BJ (cell line): ENCODE measurements at regions not wholly inside any gene's neighbourhood (a gene's known extent, or its start where the extent isn't known, plus 50 kb on each side); places are given as distances from the start of the nearest gene placed in this dataset.

Experiments used
- CTCF ChIA-PET: fragments of 350-600 bp; formaldehyde crosslinking; extraction: SDS; loops from one replicate; lab custom pipeline; 2021; ENCODE audit warnings: antibody characterized with exemption, inconsistent platforms; lab: Yijun Ruan, JAX
- POLR2A ChIA-PET: fragments of 300-600 bp; sonication (Branson Sonifier 250); formaldehyde crosslinking; extraction: SDS; loops from one replicate; lab custom pipeline; 2021; ENCODE audit warnings: antibody characterized with exemption; lab: Charles Lee
- DNase-seq: peaks from one replicate; pipeline ENCODE4 v3.0.0-alpha.2; 2011; ENCODE audit warnings: low read depth
- H3K27me3 ChIP-seq: 2 replicates; pipeline ENCODE4 v1.6.0; 2011; ENCODE audit warnings: low read length; ENCODE audit not compliant: control insufficient read depth, insufficient read depth
- H3K36me3 ChIP-seq: 2 replicates; pipeline ENCODE4 v1.5.1; 2011; ENCODE audit warnings: low read length; ENCODE audit not compliant: control insufficient read depth, insufficient read depth
- H3K4me3 ChIP-seq: 2 replicates; pipeline ENCODE4 v1.5.1; 2011; ENCODE audit warnings: low read depth, mild to moderate bottlenecking, control low read depth, low read length
- CTCF ChIP-seq: IDR thresholded peaks from 2 replicates; pipeline ENCODE4 v1.5.1; 2011; ENCODE audit warnings: low read depth, mild to moderate bottlenecking, control low read depth, inconsistent platforms, low read length, moderate library complexity; ENCODE audit not compliant: insufficient read depth

- Histone ChIP-seq H3K27me3 (no peaks in the 10 kb centered on the region), H3K4me3 (no peak overlapping the region), H3K36me3 (no peaks in the 10 kb centered on the region)
- no peak for DNase-seq
- ChIA-PET CTCF (no interaction called here), POLR2A (no interaction called here)
- TF ChIP-seq CTCF = no peak
These were observed 346.3 kb upstream of the ADARB2 start for GRCh38 chr10:2083591-2083990.

- H3K27me3 ChIP-seq = no peaks in the 10 kb centered on the region
- ChIA-PET POLR2A (no interaction called here), CTCF (no interaction called here)
- H3K4me3 ChIP-seq = no peak overlapping the region
- DNase-seq = no peak
- no peak for TF ChIP-seq CTCF
- no peaks in the 10 kb centered on the region for H3K36me3 ChIP-seq
These were observed 344.2 kb upstream of the ADARB2 start for GRCh38 chr10:2081501-2081900.

- ChIA-PET POLR2A (no interaction called here), CTCF (interaction anchor here (0.6 kb wide), 1 partner anchor 14 kb away, joined by 3 read pairs; no protein-coding TSS in a partner anchor)
- Histone ChIP-seq H3K4me3 (no peak overlapping the region), H3K36me3 (no peaks in the 10 kb centered on the region), H3K27me3 (no peaks in the 10 kb centered on the region)
- TF ChIP-seq CTCF = no peak
- no peak for DNase-seq
These were observed 342.3 kb upstream of the ADARB2 start for GRCh38 chr10:2079603-2080078.

GRCh38 chr10:2077231-2077630 lies 339.9 kb upstream of the ADARB2 start:
- no peaks in the 10 kb centered on the region for H3K27me3 ChIP-seq
- CTCF ChIA-PET = no interaction called here
- no peak overlapping the region for H3K4me3 ChIP-seq
- no peak for DNase-seq
- TF ChIP-seq CTCF = no peak
- H3K36me3 ChIP-seq = no peaks in the 10 kb centered on the region
- POLR2A ChIA-PET = no interaction called here

GRCh38 chr10:2076528-2076927 lies 339.2 kb upstream of the ADARB2 start:
- H3K4me3 ChIP-seq = no peak overlapping the region
- no peaks in the 10 kb centered on the region for H3K36me3 ChIP-seq
- TF ChIP-seq CTCF = no peak
- ChIA-PET POLR2A (no interaction called here), CTCF (no interaction called here)
- no peak for DNase-seq
- H3K27me3 ChIP-seq = no peaks in the 10 kb centered on the region
